Transverse colon (tissue), 4 donors: ENCODE measurements at regions not wholly inside any gene's neighbourhood (a gene's known extent, or its start where the extent isn't known, plus 50 kb on each side); places are given as distances from the start of the nearest gene placed in this dataset.

ENCODE experiments used
- DNase-seq: peaks from one replicate; pipeline ENCODE4 v3.0.0-alpha.2; 2019
- H3K27ac ChIP-seq, 4 donors: fragments of 200-600 bp; sonication (generic); 2 replicates each; pipeline ENCODE4 v1.5.1; 2016 to 2018; ENCODE audit warnings: inconsistent platforms in 4 of 4
- H3K27me3 ChIP-seq: fragments of 200-600 bp; sonication (generic); 2 replicates; pipeline ENCODE4 v1.5.1; 2017; ENCODE audit warnings: inconsistent platforms
- H3K36me3 ChIP-seq, 4 donors: fragments of 200-600 bp; sonication (generic); 2 replicates each; pipeline ENCODE4 v1.5.1; 2017 to 2019; ENCODE audit warnings: inconsistent platforms in 4 of 4
- H3K4me1 ChIP-seq, 4 donors: fragments of 200-600 bp; sonication (generic); 2 replicates each; pipeline ENCODE4 v1.5.1; 2017 to 2020; ENCODE audit warnings: inconsistent platforms in 4 of 4
- H3K4me3 ChIP-seq, 4 donors: fragments of 200-600 bp; sonication (generic); 1 replicate in 1 of 4; 2 replicates in 3 of 4; pipeline versions ENCODE4 v1.5.1 to v1.6.1; 2017 to 2019; ENCODE audit warnings: inconsistent platforms in 4 of 4
- H3K9me3 ChIP-seq, 2 donors: fragments of 200-600 bp; sonication (generic); 2 replicates each; pipeline ENCODE4 v1.5.1; 2017 to 2019; ENCODE audit warnings: inconsistent platforms in 2 of 2
- CTCF ChIP-seq, 5 experiments: fragments of 200-600 bp in 3 of 5; fragments of 450-650 bp in 2 of 5; sonication (generic) in 3 of 5; IDR thresholded peaks; 1 replicate in 2 of 5; 2 replicates in 3 of 5; pipeline ENCODE4 v1.5.1; 2016 to 2017; ENCODE audit warnings: antibody characterized with exemption in 5 of 5, inconsistent platforms in 3 of 5, mild to moderate bottlenecking in 2 of 5, moderate library complexity in 1 of 5
- EP300 ChIP-seq: sonication (generic); formaldehyde crosslinking; IDR thresholded peaks from one replicate; pipeline ENCODE4 v1.6.1; 2017; ENCODE audit warnings: antibody characterized with exemption, low read depth
- POLR2A ChIP-seq: fragments of 450-650 bp; IDR thresholded peaks from one replicate; pipeline ENCODE4 v1.6.1; 2016; ENCODE audit warnings: antibody characterized with exemption, mild to moderate bottlenecking, moderate library complexity
- POLR2AphosphoS5 ChIP-seq, 3 donors: sonication (generic); formaldehyde crosslinking; IDR thresholded peaks; one replicate each; pipeline ENCODE4 v1.6.1; 2016; ENCODE audit warnings: antibody characterized with exemption in 3 of 3
- WGBS, 2 donors: methylation state at CpG; one replicate each; pipeline ENCODE4 v1.1.5; 2018; ENCODE audit warnings: low coverage in 1 of 2; 5-methylcytosine and 5-hydroxymethylcytosine counted together
- in situ Hi-C, 4 donors: fragments of 200-750 bp; cut with MboI; loops; one replicate each; pipeline versions ENCODE4 v1.15.0 to v1.15.1; 2017; ENCODE audit warnings: low sequenced_read_pairs in 3 of 4, low pct_ligation_motif_present in 1 of 4, low pct_unique_long_range_greater_than_20kb in 1 of 4
- intact Hi-C: fragments of 100-400 bp; cut with DNase I; formaldehyde crosslinking; loops from one replicate; pipeline ENCODE4 v1.15.1; 2023; ENCODE audit warnings: low total_unique reads

- Histone ChIP-seq H3K4me3 (no peak overlapping the region), H3K27me3 (peaks cover 7% of the 10 kb centered on the region), H3K27ac (no peak overlapping the region), H3K9me3 (no peaks in the 10 kb centered on the region), H3K4me1 (no peaks in the 10 kb centered on the region), H3K36me3 (no peaks in the 10 kb centered on the region)
- intact Hi-C loops (no loop called here), in situ Hi-C loops (no loop called here)
- TF ChIP-seq POLR2AphosphoS5 (IDR thresholded peaks at IDR 0.05) = no peak
- no peak for DNase-seq
- 73% methylated on average over 8 of the region's 8 CpGs; no CpG with 5 or more reads in 1 of the 2 donors for WGBS, 2 donors
Measured at GRCh38 chr13:111519041-111519440, 198.6 kb downstream of the TEX29 start.

- 69% methylated on average over 24 of the region's 25 CpGs; no CpG with 5 or more reads in 1 of the 2 donors for WGBS, 2 donors
- in situ Hi-C loops = no loop called here
- Histone ChIP-seq H3K36me3 (no peaks in the 10 kb centered on the region), H3K4me3 (no peak overlapping the region), H3K27ac (no peak overlapping the region), H3K9me3 (no peaks in the 10 kb centered on the region), H3K4me1 (no peaks in the 10 kb centered on the region), H3K27me3 (peaks cover 6% of the 10 kb centered on the region)
- no peak for DNase-seq
- TF ChIP-seq EP300 (no peak), POLR2A (no peak), POLR2AphosphoS5 (IDR thresholded peaks at IDR 0.05) (no peak), CTCF (IDR thresholded peaks at IDR 0.05) (no peak)
- intact Hi-C loops = no loop called here
Measured at GRCh38 chr13:111519490-111520170, 199.2 kb downstream of the TEX29 start.

GRCh38 chr13:111521030-111521429 is 200.6 kb downstream of the TEX29 start:
- Histone ChIP-seq H3K4me1 (no peaks in the 10 kb centered on the region), H3K9me3 (no peaks in the 10 kb centered on the region), H3K36me3 (no peaks in the 10 kb centered on the region), H3K4me3 (no peak overlapping the region), H3K27me3 (no peaks in the 10 kb centered on the region), H3K27ac (no peak overlapping the region)
- TF ChIP-seq EP300 (no peak), CTCF (IDR thresholded peaks at IDR 0.05) (no peak), POLR2A (no peak), POLR2AphosphoS5 (IDR thresholded peaks at IDR 0.05) (no peak)
- no peak for DNase-seq
- 80 to 93% methylated on average over 1 to 10 of the region's 10 CpGs for WGBS, 2 donors
- intact Hi-C loops (no loop called here), in situ Hi-C loops (no loop called here)

GRCh38 chr13:111521691-111522229 is 201.3 kb downstream of the TEX29 start:
- Histone ChIP-seq H3K36me3 (no peaks in the 10 kb centered on the region), H3K27me3 (no peaks in the 10 kb centered on the region), H3K9me3 (no peaks in the 10 kb centered on the region), H3K4me3 (no peak overlapping the region), H3K27ac (no peak overlapping the region), H3K4me1 (no peaks in the 10 kb centered on the region)
- no peak for TF ChIP-seq EP300
- TF ChIP-seq CTCF (IDR thresholded peaks at IDR 0.05) = no peak
- TF ChIP-seq POLR2A = no peak
- intact Hi-C loops (no loop called here), in situ Hi-C loops (no loop called here)
- no peak for DNase-seq
- WGBS, 2 donors = 70% methylated on average over 12 of the region's 12 CpGs; no CpG with 5 or more reads in 1 of the 2 donors
